Neural progenitor cell (in vitro differentiated cells): ENCODE measurements at regions not wholly inside any gene's neighbourhood (a gene's known extent, or its start where the extent isn't known, plus 50 kb on each side); places are given as distances from the start of the nearest gene placed in this dataset.
A peak's percentile ranks its signal among the peaks of the same experiment; 100 is the strongest.
"Not testable (repeated sequence)": the region's sequence is repeated elsewhere in the genome, so short reads cannot be mapped to it uniquely, and the experiment has no call there.

Experiments used
- DNase-seq: peaks from one replicate; pipeline ENCODE4 v3.0.0-alpha.2; 2016; ENCODE audit warnings: low spot score
- H2AFZ ChIP-seq: fragments of 200-600 bp; sonication (generic); replicated peaks from 2 replicates; pipeline ENCODE4 v1.6.1; 2016; ENCODE audit warnings: antibody characterized with exemption
- H3F3A ChIP-seq: fragments of 200-600 bp; sonication (generic); 2 replicates; pipeline ENCODE4 v1.6.1; 2016; ENCODE audit warnings: antibody characterized with exemption, low read depth
- H3K27ac ChIP-seq: fragments of 200-600 bp; sonication (generic); 2 replicates; pipeline ENCODE4 v1.5.1; 2016; ENCODE audit warnings: mild to moderate bottlenecking
- H3K27me3 ChIP-seq: fragments of 200-600 bp; sonication (generic); 2 replicates; pipeline ENCODE4 v1.6.1; 2016; ENCODE audit warnings: mild to moderate bottlenecking, moderate library complexity
- H3K36me3 ChIP-seq: fragments of 200-600 bp; sonication (generic); 2 replicates; pipeline ENCODE4 v1.5.1; 2016
- H3K4me1 ChIP-seq: fragments of 200-600 bp; sonication (generic); 2 replicates; pipeline ENCODE4 v1.6.1; 2016; ENCODE audit warnings: mixed run types
- H3K4me2 ChIP-seq: fragments of 200-600 bp; sonication (generic); 2 replicates; pipeline ENCODE4 v1.6.1; 2016
- H3K4me3 ChIP-seq: fragments of 200-600 bp; sonication (generic); 2 replicates; pipeline ENCODE4 v1.5.1; 2016
- H3K79me2 ChIP-seq: fragments of 200-600 bp; sonication (generic); 2 replicates; pipeline ENCODE4 v1.6.1; 2016; ENCODE audit warnings: low read depth
- H3K9ac ChIP-seq: fragments of 200-600 bp; sonication (generic); 2 replicates; pipeline ENCODE4 v1.6.1; 2016
- H3K9me3 ChIP-seq: fragments of 200-600 bp; sonication (generic); 2 replicates; pipeline ENCODE4 v1.5.1; 2016; ENCODE audit warnings: low read depth
- H4K20me1 ChIP-seq: fragments of 200-600 bp; sonication (generic); 2 replicates; pipeline ENCODE4 v1.6.1; 2016; ENCODE audit warnings: low read depth
- H3K27ac Mint-ChIP-seq: 3 replicates; pipeline ENCODE4 v1.8.0; 2021; ENCODE audit warnings: mixed read lengths
- H3K27me3 Mint-ChIP-seq: 2 replicates; pipeline ENCODE4 v1.8.0; 2022; ENCODE audit warnings: low read depth, mild to moderate bottlenecking, inconsistent platforms, moderate library complexity, mixed read lengths; ENCODE audit not compliant: insufficient read depth
- H3K36me3 Mint-ChIP-seq: 3 replicates; pipeline ENCODE4 v1.8.0; 2021; ENCODE audit warnings: mixed read lengths
- H3K4me1 Mint-ChIP-seq: 3 replicates; pipeline ENCODE4 v1.8.0; 2021; ENCODE audit warnings: mixed read lengths
- H3K4me3 Mint-ChIP-seq: 3 replicates; pipeline ENCODE4 v1.8.0; 2021; ENCODE audit warnings: mild to moderate bottlenecking, moderate library complexity, mixed read lengths
- H3K9me3 Mint-ChIP-seq: 3 replicates; pipeline ENCODE4 v1.8.0; 2020; ENCODE audit warnings: mixed read lengths
- EZH2 ChIP-seq: fragments of 200-600 bp; sonication (generic); IDR thresholded peaks from 2 replicates; pipeline ENCODE4 v1.6.1; 2017; ENCODE audit warnings: antibody characterized with exemption, mild to moderate bottlenecking, moderate library complexity
- EZH2phosphoT487 ChIP-seq: fragments of 200-600 bp; sonication (generic); IDR thresholded peaks from 2 replicates; pipeline ENCODE4 v1.6.1; 2017; ENCODE audit warnings: antibody characterized with exemption
- TF ChIP-seq, protein P1 (sequence below): fragments of 200-600 bp; sonication (generic); IDR thresholded peaks from 2 replicates; pipeline ENCODE4 v1.5.1; 2017; ENCODE audit warnings: antibody characterized with exemption, mild to moderate bottlenecking

DNA sequence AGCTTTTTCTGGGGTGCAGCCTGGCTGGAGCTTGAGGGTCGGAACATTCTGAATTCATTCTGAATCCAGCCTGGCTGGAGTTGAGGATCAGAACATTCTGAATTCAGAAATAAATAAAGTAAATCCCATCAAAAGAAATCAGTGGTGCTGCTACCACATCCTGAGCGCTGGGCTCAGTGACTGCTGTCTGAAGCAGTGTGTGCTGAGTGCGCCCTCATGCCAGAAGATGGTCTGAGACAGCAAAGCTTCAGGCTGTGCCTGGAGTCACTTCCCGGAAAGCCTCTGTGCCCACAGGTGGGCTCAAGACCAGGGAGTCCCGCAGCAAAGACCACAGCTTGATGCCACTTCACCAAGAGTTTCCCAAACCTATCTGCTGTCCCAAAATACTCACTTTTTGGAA, 187.9 kb downstream of the VAPA start:
- peak overlapping the region; percentile 15 for H2AFZ ChIP-seq
- Mint-ChIP-seq H3K4me3 (no peak overlapping the region), H3K4me1 (peaks cover 22% of the 10 kb centered on the region), H3K9me3 (peaks cover 27% of the 10 kb centered on the region), H3K27ac (peak overlapping the region; percentile 65), H3K27me3 (peaks cover 14% of the 10 kb centered on the region), H3K36me3 (peaks cover 8% of the 10 kb centered on the region)
- peaks cover 12% of the 10 kb centered on the region for H3K4me1 ChIP-seq
- peak overlapping the region; percentile 51 for H3K4me2 ChIP-seq
- H3K27ac ChIP-seq = no peak overlapping the region
- H3K4me3 ChIP-seq = no peak overlapping the region
- H4K20me1 ChIP-seq = no peaks in the 10 kb centered on the region
- no peaks in the 10 kb centered on the region for H3F3A ChIP-seq
- no peaks in the 10 kb centered on the region for H3K27me3 ChIP-seq
- DNase-seq = no peak
- H3K79me2 ChIP-seq = no peaks in the 10 kb centered on the region
- no peaks in the 10 kb centered on the region for H3K36me3 ChIP-seq
- H3K9ac ChIP-seq = no peak overlapping the region
- peaks cover 3% of the 10 kb centered on the region for H3K9me3 ChIP-seq
- TF ChIP-seq EZH2phosphoT487 (no peak), EZH2 (no peak)
- TF ChIP-seq, protein P1, sequence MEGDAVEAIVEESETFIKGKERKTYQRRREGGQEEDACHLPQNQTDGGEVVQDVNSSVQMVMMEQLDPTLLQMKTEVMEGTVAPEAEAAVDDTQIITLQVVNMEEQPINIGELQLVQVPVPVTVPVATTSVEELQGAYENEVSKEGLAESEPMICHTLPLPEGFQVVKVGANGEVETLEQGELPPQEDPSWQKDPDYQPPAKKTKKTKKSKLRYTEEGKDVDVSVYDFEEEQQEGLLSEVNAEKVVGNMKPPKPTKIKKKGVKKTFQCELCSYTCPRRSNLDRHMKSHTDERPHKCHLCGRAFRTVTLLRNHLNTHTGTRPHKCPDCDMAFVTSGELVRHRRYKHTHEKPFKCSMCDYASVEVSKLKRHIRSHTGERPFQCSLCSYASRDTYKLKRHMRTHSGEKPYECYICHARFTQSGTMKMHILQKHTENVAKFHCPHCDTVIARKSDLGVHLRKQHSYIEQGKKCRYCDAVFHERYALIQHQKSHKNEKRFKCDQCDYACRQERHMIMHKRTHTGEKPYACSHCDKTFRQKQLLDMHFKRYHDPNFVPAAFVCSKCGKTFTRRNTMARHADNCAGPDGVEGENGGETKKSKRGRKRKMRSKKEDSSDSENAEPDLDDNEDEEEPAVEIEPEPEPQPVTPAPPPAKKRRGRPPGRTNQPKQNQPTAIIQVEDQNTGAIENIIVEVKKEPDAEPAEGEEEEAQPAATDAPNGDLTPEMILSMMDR = no peak

GRCh38 chr18:10105118-10105517, 191.3 kb downstream of the VAPA start:
- Mint-ChIP-seq H3K27me3 (peaks cover 11% of the 10 kb centered on the region), H3K9me3 (peaks cover 35% of the 10 kb centered on the region), H3K4me1 (peaks cover 20% of the 10 kb centered on the region)
- not testable (repeated sequence) for H4K20me1 ChIP-seq, H3K79me2 ChIP-seq, H3K27ac ChIP-seq, H3K27ac Mint-ChIP-seq, H3K9ac ChIP-seq, H3F3A ChIP-seq, H3K4me2 ChIP-seq, H2AFZ ChIP-seq, H3K9me3 ChIP-seq, H3K4me3 ChIP-seq, DNase-seq, H3K27me3 ChIP-seq, H3K4me3 Mint-ChIP-seq, H3K36me3 ChIP-seq, H3K36me3 Mint-ChIP-seq
- H3K4me1 ChIP-seq = peaks cover 12% of the 10 kb centered on the region

DNA sequence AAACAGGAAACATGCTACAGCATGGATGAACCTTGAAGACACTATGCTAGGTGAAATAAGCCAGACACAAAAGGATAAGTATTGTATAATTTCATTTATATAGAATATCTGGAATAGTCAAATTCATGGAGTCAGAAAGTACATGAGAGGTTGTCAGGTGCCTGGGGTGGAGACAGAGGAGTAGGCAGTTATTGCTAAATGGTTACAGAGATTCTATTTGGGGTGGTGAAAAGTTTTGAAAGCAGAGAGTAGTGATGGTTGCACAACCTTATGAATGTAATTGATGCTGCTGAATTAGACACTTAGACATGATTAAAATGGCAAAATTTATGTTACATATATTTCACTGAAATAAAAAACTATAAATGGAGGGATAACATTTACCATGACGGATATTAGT, 197.4 kb downstream of the VAPA start:
- Mint-ChIP-seq H3K4me1 (peaks cover 36% of the 10 kb centered on the region), H3K36me3 (peaks cover 5% of the 10 kb centered on the region), H3K9me3 (peaks cover 32% of the 10 kb centered on the region), H3K27me3 (peaks cover 8% of the 10 kb centered on the region), H3K27ac (no peak overlapping the region), H3K4me3 (no peak overlapping the region)
- no peak for DNase-seq
- TF ChIP-seq, protein P1 = no peak
- TF ChIP-seq EZH2 = no peak
- no peak for TF ChIP-seq EZH2phosphoT487
- H2AFZ ChIP-seq = no peak overlapping the region
- H3K27me3 ChIP-seq = no peaks in the 10 kb centered on the region
- no peaks in the 10 kb centered on the region for H3K36me3 ChIP-seq
- peaks cover 11% of the 10 kb centered on the region for H3K4me1 ChIP-seq
- H3K9ac ChIP-seq = no peak overlapping the region
- H3K4me3 ChIP-seq = no peak overlapping the region
- H3K4me2 ChIP-seq = no peak overlapping the region
- H3K79me2 ChIP-seq = no peaks in the 10 kb centered on the region
- H3K9me3 ChIP-seq = no peaks in the 10 kb centered on the region
- H4K20me1 ChIP-seq = no peaks in the 10 kb centered on the region
- no peaks in the 10 kb centered on the region for H3F3A ChIP-seq
- H3K27ac ChIP-seq = no peak overlapping the region

GRCh38 chr18:10111944-10112343, 198.1 kb downstream of the VAPA start:
- no peaks in the 10 kb centered on the region for H3K9me3 ChIP-seq
- peaks cover 11% of the 10 kb centered on the region for H3K4me1 ChIP-seq
- H3K4me3 ChIP-seq = no peak overlapping the region
- no peak overlapping the region for H3K27ac ChIP-seq
- no peak overlapping the region for H3K27ac Mint-ChIP-seq
- TF ChIP-seq, protein P1 = no peak
- no peak for TF ChIP-seq EZH2phosphoT487
- TF ChIP-seq EZH2 = no peak
- DNase-seq = no peak
- H3K27me3 ChIP-seq = no peaks in the 10 kb centered on the region
- H3K4me1 Mint-ChIP-seq = peaks cover 36% of the 10 kb centered on the region
- peaks cover 3% of the 10 kb centered on the region for H3K36me3 Mint-ChIP-seq
- no peak overlapping the region for H3K4me2 ChIP-seq
- no peaks in the 10 kb centered on the region for H3K79me2 ChIP-seq
- no peaks in the 10 kb centered on the region for H3K36me3 ChIP-seq
- no peaks in the 10 kb centered on the region for H3F3A ChIP-seq
- H3K9me3 Mint-ChIP-seq = peaks cover 30% of the 10 kb centered on the region
- no peak overlapping the region for H2AFZ ChIP-seq
- H3K9ac ChIP-seq = no peak overlapping the region
- no peak overlapping the region for H3K4me3 Mint-ChIP-seq
- peaks cover 10% of the 10 kb centered on the region for H3K27me3 Mint-ChIP-seq
- no peaks in the 10 kb centered on the region for H4K20me1 ChIP-seq
